OCI-LY1 (cell line): ENCODE measurements at regions not wholly inside any gene's neighbourhood (a gene's known extent, or its start where the extent isn't known, plus 50 kb on each side); places are given as distances from the start of the nearest gene placed in this dataset.

Experiments used
- EZH2 ChIP-seq: fragments of 200-600 bp; sonication (generic), shearing (Covaris generic); IDR thresholded peaks from 2 replicates; pipeline ENCODE4 v1.8.0; 2017; ENCODE audit warnings: borderline replicate concordance, mixed run types, mild to moderate bottlenecking, antibody characterized with exemption, low read length, moderate library complexity, mixed read lengths
- TF ChIP-seq, protein P1 (sequence below): fragments of 200-600 bp; sonication (generic), shearing (Covaris generic); IDR thresholded peaks from 2 replicates; pipeline ENCODE4 v1.5.1; 2017; ENCODE audit warnings: mild to moderate bottlenecking, antibody characterized with exemption, low read length, moderate library complexity, mixed read lengths

DNA sequence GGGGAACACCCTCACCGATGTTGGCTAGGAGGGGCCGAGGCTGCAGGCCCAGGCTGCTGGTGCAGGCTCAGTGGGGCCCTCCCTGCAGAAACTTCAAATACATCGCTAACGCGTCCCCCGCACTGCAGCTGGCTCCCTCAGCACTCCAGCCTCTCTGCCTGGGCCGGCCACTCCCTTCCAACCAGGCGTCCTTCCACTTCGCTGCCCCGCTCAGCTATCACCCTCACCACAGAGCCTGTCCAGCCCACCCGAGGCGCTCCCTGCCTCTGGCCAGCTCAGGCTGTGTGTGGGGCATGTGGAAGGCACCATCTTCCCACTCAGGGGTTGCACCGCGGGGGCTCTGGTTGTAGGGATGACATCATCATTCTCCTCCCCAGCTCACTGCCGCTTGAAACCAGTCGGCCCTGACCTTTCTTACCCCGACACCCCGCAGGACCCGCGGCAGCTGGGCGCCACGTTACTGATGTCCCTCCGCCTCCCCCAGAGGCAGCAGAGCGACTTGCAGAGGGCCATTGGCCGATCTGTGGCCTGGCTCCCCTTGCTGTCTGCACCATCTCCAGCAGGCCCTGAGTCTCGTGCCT is 199.9 kb upstream of the RTL1 start:
- TF ChIP-seq, protein P1, sequence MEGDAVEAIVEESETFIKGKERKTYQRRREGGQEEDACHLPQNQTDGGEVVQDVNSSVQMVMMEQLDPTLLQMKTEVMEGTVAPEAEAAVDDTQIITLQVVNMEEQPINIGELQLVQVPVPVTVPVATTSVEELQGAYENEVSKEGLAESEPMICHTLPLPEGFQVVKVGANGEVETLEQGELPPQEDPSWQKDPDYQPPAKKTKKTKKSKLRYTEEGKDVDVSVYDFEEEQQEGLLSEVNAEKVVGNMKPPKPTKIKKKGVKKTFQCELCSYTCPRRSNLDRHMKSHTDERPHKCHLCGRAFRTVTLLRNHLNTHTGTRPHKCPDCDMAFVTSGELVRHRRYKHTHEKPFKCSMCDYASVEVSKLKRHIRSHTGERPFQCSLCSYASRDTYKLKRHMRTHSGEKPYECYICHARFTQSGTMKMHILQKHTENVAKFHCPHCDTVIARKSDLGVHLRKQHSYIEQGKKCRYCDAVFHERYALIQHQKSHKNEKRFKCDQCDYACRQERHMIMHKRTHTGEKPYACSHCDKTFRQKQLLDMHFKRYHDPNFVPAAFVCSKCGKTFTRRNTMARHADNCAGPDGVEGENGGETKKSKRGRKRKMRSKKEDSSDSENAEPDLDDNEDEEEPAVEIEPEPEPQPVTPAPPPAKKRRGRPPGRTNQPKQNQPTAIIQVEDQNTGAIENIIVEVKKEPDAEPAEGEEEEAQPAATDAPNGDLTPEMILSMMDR, result no peak
- TF ChIP-seq EZH2, result no peak
